ENCODE measurements at regions not wholly inside any gene's neighbourhood (a gene's known extent, or its start where the extent isn't known, plus 50 kb on each side); places are given as distances from the start of the nearest gene placed in this dataset.

DNA sequence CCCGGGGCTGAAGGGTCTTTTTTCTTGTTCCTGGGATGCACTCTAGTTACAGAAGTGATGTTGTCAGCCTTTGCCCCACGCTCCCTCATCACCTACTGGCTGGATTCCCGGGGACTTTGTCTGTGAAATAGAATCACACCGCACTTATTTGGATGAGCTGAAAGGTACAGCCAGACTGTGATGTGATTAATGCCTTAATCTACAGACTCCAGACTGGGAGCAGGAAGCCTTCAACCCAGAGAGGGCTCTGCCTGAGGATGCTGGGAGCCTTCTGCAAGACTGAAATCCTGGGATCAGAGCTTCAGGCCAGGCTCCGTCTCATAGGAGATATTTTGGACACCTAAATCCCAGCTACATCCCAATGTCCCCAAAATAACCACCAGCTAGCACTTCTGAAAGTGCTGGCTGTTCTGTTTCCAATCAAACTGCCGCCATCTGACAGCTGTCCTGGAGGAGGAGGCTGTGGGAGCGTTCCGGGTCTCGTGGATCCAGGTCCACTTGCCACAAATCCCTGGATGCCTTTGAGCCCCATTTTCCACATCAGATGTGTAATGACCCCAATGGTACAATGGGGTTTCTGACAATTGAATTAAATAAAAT lies 688.5 kb downstream of the TBC1D22A start:
- Histone ChIP-seq H3K4me3 (ENCODE audit: low read depth in 1 of 2, low read length in 2 of 2) (no peak overlapping the region), H3K4me1 (ENCODE audit: insufficient read depth, low read length) (no peaks in the 10 kb centered on the region), H3K27me3 (ENCODE audit: control insufficient read depth in 1 of 2, insufficient read depth in 2 of 2, low read length in 2 of 2) (no peaks in the 10 kb centered on the region)

GRCh38 chr22:47449508-47450270 lies 687.2 kb downstream of the TBC1D22A start:
- Histone ChIP-seq H3K4me1 (ENCODE audit: insufficient read depth, low read length) (no peaks in the 10 kb centered on the region), H3K27ac (ENCODE audit: low read depth, low read length) (no peak overlapping the region), H3K9me3 (ENCODE audit: low read length) (no peaks in the 10 kb centered on the region), H3K9ac (ENCODE audit: low read length) (no peak overlapping the region), H3K4me3 (ENCODE audit: low read depth in 1 of 2, low read length in 2 of 2) (no peak overlapping the region), H3K36me3 (ENCODE audit: insufficient read depth, low read length) (no peaks in the 10 kb centered on the region), H3K27me3 (ENCODE audit: control insufficient read depth in 1 of 2, insufficient read depth in 2 of 2, low read length in 2 of 2) (peaks cover 0 to 4% of the 10 kb centered on the region in 2 donors)

More for the DNA sequence above, 688.5 kb downstream of the TBC1D22A start:
- no peaks in the 10 kb centered on the region for H3K9me3 ChIP-seq (ENCODE audit: low read length)
- no peaks in the 10 kb centered on the region for H3K36me3 ChIP-seq (ENCODE audit: insufficient read depth, low read length)
- no peak overlapping the region for H3K27ac ChIP-seq (ENCODE audit: low read depth, low read length)
- H3K9ac ChIP-seq (ENCODE audit: low read length) = no peak overlapping the region

- Histone ChIP-seq H3K9me3 (ENCODE audit: low read length) (no peaks in the 10 kb centered on the region), H3K27ac (ENCODE audit: low read depth, low read length) (no peak overlapping the region), H3K9ac (ENCODE audit: low read length) (no peak overlapping the region), H3K27me3 (ENCODE audit: control insufficient read depth in 1 of 2, insufficient read depth in 2 of 2, low read length in 2 of 2) (peaks cover 0 to 7% of the 10 kb centered on the region in 2 donors), H3K4me3 (ENCODE audit: low read depth in 1 of 2, low read length in 2 of 2) (no peak overlapping the region), H3K36me3 (ENCODE audit: insufficient read depth, low read length) (no peaks in the 10 kb centered on the region), H3K4me1 (ENCODE audit: insufficient read depth, low read length) (no peaks in the 10 kb centered on the region)
Measured at GRCh38 chr22:47448231-47449223, 686.1 kb downstream of the TBC1D22A start.

DNA sequence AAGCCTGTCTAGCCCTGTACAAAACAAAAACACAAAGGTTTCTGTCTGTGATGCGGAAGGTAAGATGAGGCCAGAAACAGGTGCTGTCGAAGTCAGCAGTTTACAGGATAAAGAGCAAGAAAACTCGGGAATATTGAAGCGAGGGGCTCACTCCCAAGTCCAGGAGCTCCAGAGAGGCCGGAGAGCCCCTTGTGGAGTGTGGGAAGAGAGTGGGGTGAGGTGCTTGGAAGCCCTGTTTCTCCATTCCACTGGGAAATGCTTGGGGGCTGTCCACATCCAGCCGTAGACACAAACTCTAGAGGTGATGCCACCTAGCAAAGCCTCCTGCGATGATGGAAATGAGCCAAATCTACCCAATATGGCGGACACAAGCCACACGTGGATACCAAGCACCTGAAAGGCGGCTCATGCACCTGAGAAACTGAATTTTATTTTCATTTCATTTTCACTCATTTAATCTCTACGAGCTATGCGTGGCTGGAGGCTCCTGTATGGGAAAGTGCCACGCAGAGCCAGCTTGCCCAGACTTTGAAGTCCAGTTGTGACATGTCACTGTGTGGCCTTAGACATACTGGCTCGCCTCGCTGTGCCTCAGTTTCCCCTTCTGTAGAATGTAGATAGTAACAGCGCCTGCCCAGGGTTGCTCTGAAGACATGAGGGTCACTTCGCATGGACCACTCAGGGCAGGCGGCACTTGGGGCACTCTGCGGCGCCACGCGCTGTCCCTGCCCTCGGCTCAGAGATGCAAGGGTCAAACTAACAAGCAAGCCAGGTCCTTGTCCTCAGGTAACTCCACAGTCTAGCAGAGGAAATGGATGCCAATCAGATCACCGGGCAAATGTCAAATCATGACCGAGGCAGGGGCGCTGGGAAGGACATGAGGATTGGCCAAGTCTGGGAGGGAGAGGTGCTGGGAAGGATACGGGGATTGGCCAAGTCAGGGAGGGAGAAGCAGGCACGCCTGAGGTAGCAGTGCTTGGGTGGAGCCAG lies 684.7 kb downstream of the TBC1D22A start:
- no peak overlapping the region for H3K4me3 ChIP-seq (ENCODE audit: low read depth in 1 of 2, low read length in 2 of 2)
- peaks cover 0 to 7% of the 10 kb centered on the region in 2 donors for H3K27me3 ChIP-seq (ENCODE audit: control insufficient read depth in 1 of 2, insufficient read depth in 2 of 2, low read length in 2 of 2)
- H3K27ac ChIP-seq (ENCODE audit: low read depth, low read length) = no peak overlapping the region
- no peaks in the 10 kb centered on the region for H3K9me3 ChIP-seq (ENCODE audit: low read length)
- no peaks in the 10 kb centered on the region for H3K4me1 ChIP-seq (ENCODE audit: insufficient read depth, low read length)
- H3K9ac ChIP-seq (ENCODE audit: low read length) = no peak overlapping the region
- H3K36me3 ChIP-seq (ENCODE audit: insufficient read depth, low read length) = no peaks in the 10 kb centered on the region

GRCh38 chr22:47446331-47446730 lies 683.9 kb downstream of the TBC1D22A start:
- no peak overlapping the region for H3K9ac ChIP-seq (ENCODE audit: low read length)
- H3K27ac ChIP-seq (ENCODE audit: low read depth, low read length) = no peak overlapping the region
- no peak overlapping the region for H3K4me3 ChIP-seq (ENCODE audit: low read depth in 1 of 2, low read length in 2 of 2)
- no peaks in the 10 kb centered on the region for H3K9me3 ChIP-seq (ENCODE audit: low read length)
- no peaks in the 10 kb centered on the region for H3K36me3 ChIP-seq (ENCODE audit: insufficient read depth, low read length)
- H3K27me3 ChIP-seq (ENCODE audit: control insufficient read depth in 1 of 2, insufficient read depth in 2 of 2, low read length in 2 of 2) = peaks cover 0 to 7% of the 10 kb centered on the region in 2 donors
- H3K4me1 ChIP-seq (ENCODE audit: insufficient read depth, low read length) = no peaks in the 10 kb centered on the region

GRCh38 chr22:47445716-47446290 lies 683.4 kb downstream of the TBC1D22A start:
- H3K9me3 ChIP-seq (ENCODE audit: low read length) = no peaks in the 10 kb centered on the region
- H3K4me1 ChIP-seq (ENCODE audit: insufficient read depth, low read length) = no peaks in the 10 kb centered on the region
- H3K9ac ChIP-seq (ENCODE audit: low read length) = no peak overlapping the region
- H3K4me3 ChIP-seq (ENCODE audit: low read depth in 1 of 2, low read length in 2 of 2) = no peak overlapping the region
- H3K27me3 ChIP-seq (ENCODE audit: control insufficient read depth in 1 of 2, insufficient read depth in 2 of 2, low read length in 2 of 2) = peaks cover 0 to 7% of the 10 kb centered on the region in 2 donors
- H3K36me3 ChIP-seq (ENCODE audit: insufficient read depth, low read length) = no peaks in the 10 kb centered on the region
- no peak overlapping the region for H3K27ac ChIP-seq (ENCODE audit: low read depth, low read length)

GRCh38 chr22:47445212-47445611 lies 682.8 kb downstream of the TBC1D22A start:
- Histone ChIP-seq H3K4me1 (ENCODE audit: insufficient read depth, low read length) (no peaks in the 10 kb centered on the region), H3K27me3 (ENCODE audit: control insufficient read depth in 1 of 2, insufficient read depth in 2 of 2, low read length in 2 of 2) (peaks cover 0 to 7% of the 10 kb centered on the region in 2 donors), H3K4me3 (ENCODE audit: low read depth in 1 of 2, low read length in 2 of 2) (no peak overlapping the region), H3K9ac (ENCODE audit: low read length) (no peak overlapping the region), H3K27ac (ENCODE audit: low read depth, low read length) (no peak overlapping the region), H3K36me3 (ENCODE audit: insufficient read depth, low read length) (no peaks in the 10 kb centered on the region), H3K9me3 (ENCODE audit: low read length) (no peaks in the 10 kb centered on the region)

- no peaks in the 10 kb centered on the region for H3K9me3 ChIP-seq (ENCODE audit: low read length)
- H3K27me3 ChIP-seq (ENCODE audit: control insufficient read depth in 1 of 2, insufficient read depth in 2 of 2, low read length in 2 of 2) = peaks cover 0 to 7% of the 10 kb centered on the region in 2 donors
- H3K9ac ChIP-seq (ENCODE audit: low read length) = no peak overlapping the region
- H3K27ac ChIP-seq (ENCODE audit: low read depth, low read length) = no peak overlapping the region
- H3K4me1 ChIP-seq (ENCODE audit: insufficient read depth, low read length) = no peaks in the 10 kb centered on the region
- no peaks in the 10 kb centered on the region for H3K36me3 ChIP-seq (ENCODE audit: insufficient read depth, low read length)
- no peak overlapping the region for H3K4me3 ChIP-seq (ENCODE audit: low read depth in 1 of 2, low read length in 2 of 2)
Measured at GRCh38 chr22:47444746-47445065, 682.3 kb downstream of the TBC1D22A start.

GRCh38 chr22:47443836-47444745 lies 681.6 kb downstream of the TBC1D22A start:
- H3K27me3 ChIP-seq (ENCODE audit: control insufficient read depth in 1 of 2, insufficient read depth in 2 of 2, low read length in 2 of 2) = peaks cover 0 to 7% of the 10 kb centered on the region in 2 donors
- no peaks in the 10 kb centered on the region for H3K4me1 ChIP-seq (ENCODE audit: insufficient read depth, low read length)
- H3K36me3 ChIP-seq (ENCODE audit: insufficient read depth, low read length) = no peaks in the 10 kb centered on the region
- no peak overlapping the region for H3K27ac ChIP-seq (ENCODE audit: low read depth, low read length)
- H3K4me3 ChIP-seq (ENCODE audit: low read depth in 1 of 2, low read length in 2 of 2) = no peak overlapping the region
- H3K9ac ChIP-seq (ENCODE audit: low read length) = no peak overlapping the region
- H3K9me3 ChIP-seq (ENCODE audit: low read length) = no peaks in the 10 kb centered on the region

DNA sequence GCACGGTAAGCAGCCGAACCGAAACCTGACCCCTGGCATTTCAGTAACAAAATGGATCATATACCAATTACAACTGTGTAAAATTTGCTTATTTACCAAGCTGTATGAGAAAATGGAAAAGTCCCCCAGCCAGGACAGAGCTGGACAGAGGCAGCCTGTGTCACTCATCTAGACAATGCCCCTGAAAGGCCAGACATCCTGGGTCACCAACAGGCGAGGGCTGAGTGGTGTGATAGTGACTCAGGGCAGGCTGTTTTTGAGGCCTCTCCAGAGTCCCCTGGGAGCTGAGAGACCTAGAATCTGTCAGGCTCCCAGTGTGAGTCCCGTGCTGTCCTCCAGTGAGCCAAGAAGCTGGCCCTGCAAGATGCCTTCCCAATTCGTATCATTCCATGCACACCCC lies 680.4 kb downstream of the TBC1D22A start:
- peaks cover 0 to 7% of the 10 kb centered on the region in 2 donors for H3K27me3 ChIP-seq (ENCODE audit: control insufficient read depth in 1 of 2, insufficient read depth in 2 of 2, low read length in 2 of 2)
- no peaks in the 10 kb centered on the region for H3K36me3 ChIP-seq (ENCODE audit: insufficient read depth, low read length)
- no peaks in the 10 kb centered on the region for H3K4me1 ChIP-seq (ENCODE audit: insufficient read depth, low read length)
- no peak overlapping the region for H3K27ac ChIP-seq (ENCODE audit: low read depth, low read length)
- no peaks in the 10 kb centered on the region for H3K9me3 ChIP-seq (ENCODE audit: low read length)
- H3K4me3 ChIP-seq (ENCODE audit: low read depth in 1 of 2, low read length in 2 of 2) = no peak overlapping the region
- no peak overlapping the region for H3K9ac ChIP-seq (ENCODE audit: low read length)
